VCaP (cell line): ENCODE measurements at regions not wholly inside any gene's neighbourhood (a gene's known extent, or its start where the extent isn't known, plus 50 kb on each side); places are given as distances from the start of the nearest gene placed in this dataset.

Source experiments
- H3K27ac ChIP-seq: fragments of 450-650 bp; 2 replicates; pipeline ENCODE4 v1.5.1; 2017
- CTCF ChIP-seq: fragments of 450-650 bp; conservative IDR thresholded peaks from 2 replicates; pipeline ENCODE4 v1.5.1; 2017; ENCODE audit warnings: mild to moderate bottlenecking, moderate library complexity

GRCh38 chr13:82898586-82898985, 983.7 kb downstream of the SLITRK1 start:
- H3K27ac ChIP-seq, result no peak overlapping the region
- no peak for TF ChIP-seq CTCF

- no peak for TF ChIP-seq CTCF
- H3K27ac ChIP-seq, result no peak overlapping the region
Observed at GRCh38 chr13:82879921-82880320, 1002.4 kb downstream of the SLITRK1 start.

GRCh38 chr13:82878536-82878935, 1003.7 kb downstream of the SLITRK1 start:
- TF ChIP-seq CTCF, result no peak
- H3K27ac ChIP-seq, result no peak overlapping the region

GRCh38 chr13:82867284-82867683, 1015.0 kb downstream of the SLITRK1 start:
- no peak for TF ChIP-seq CTCF
- no peak overlapping the region for H3K27ac ChIP-seq

- H3K27ac ChIP-seq, result no peak overlapping the region
- no peak for TF ChIP-seq CTCF
Observed at GRCh38 chr13:82850644-82851043, 1031.6 kb downstream of the SLITRK1 start.

- no peak overlapping the region for H3K27ac ChIP-seq
- TF ChIP-seq CTCF, result no peak
Observed at GRCh38 chr13:82848766-82849165, 1033.5 kb downstream of the SLITRK1 start.

- TF ChIP-seq CTCF, result peak; percentile 46
- no peak overlapping the region for H3K27ac ChIP-seq
Observed at GRCh38 chr13:82847595-82847994, 1034.7 kb downstream of the SLITRK1 start.

GRCh38 chr13:82833923-82834322, 1048.4 kb downstream of the SLITRK1 start:
- no peak overlapping the region for H3K27ac ChIP-seq
- no peak for TF ChIP-seq CTCF
